HEK293 (cell line): ENCODE measurements at regions not wholly inside any gene's neighbourhood (a gene's known extent, or its start where the extent isn't known, plus 50 kb on each side); places are given as distances from the start of the nearest gene placed in this dataset.

Source experiments
- CTCF ChIP-seq: fragments of 450-650 bp; formaldehyde crosslinking; IDR thresholded peaks from 2 replicates; pipeline ENCODE4 v1.5.1; 2016; ENCODE audit warnings: missing biosample characterization, missing genetic modification characterization
- GLI2 ChIP-seq: fragments of 450-650 bp; formaldehyde crosslinking; IDR thresholded peaks from 2 replicates; pipeline ENCODE4; 2017; ENCODE audit warnings: missing biosample characterization, missing genetic modification characterization, low read depth, borderline replicate concordance
- GLIS1 ChIP-seq: fragments of 450-650 bp; formaldehyde crosslinking; IDR thresholded peaks from 2 replicates; pipeline ENCODE4 v1.5.1; 2016; ENCODE audit warnings: missing biosample characterization, missing genetic modification characterization
- HIC1 ChIP-seq: fragments of 450-650 bp; formaldehyde crosslinking; IDR thresholded peaks from 2 replicates; pipeline ENCODE4 v1.5.1; 2016; ENCODE audit warnings: missing biosample characterization, missing genetic modification characterization
- KLF10 ChIP-seq: fragments of 450-650 bp; IDR thresholded peaks from 2 replicates; pipeline ENCODE4 v1.5.1; 2018; ENCODE audit warnings: missing biosample characterization, mild to moderate bottlenecking, missing genetic modification characterization
- MYNN ChIP-seq: fragments of 450-650 bp; formaldehyde crosslinking; IDR thresholded peaks from 2 replicates; pipeline ENCODE4 v1.5.1; 2016; ENCODE audit warnings: missing biosample characterization, missing genetic modification characterization, borderline replicate concordance
- PRDM4 ChIP-seq: fragments of 450-650 bp; formaldehyde crosslinking; IDR thresholded peaks from 2 replicates; pipeline ENCODE4 v1.5.1; 2017; ENCODE audit warnings: missing biosample characterization, missing genetic modification characterization
- YY1 ChIP-seq: fragments of 450-650 bp; formaldehyde crosslinking; IDR thresholded peaks from 2 replicates; pipeline ENCODE4 v1.5.1; 2018; ENCODE audit warnings: missing biosample characterization, missing genetic modification characterization
- ZBTB17 ChIP-seq: fragments of 450-650 bp; formaldehyde crosslinking; IDR thresholded peaks from 2 replicates; pipeline ENCODE4 v1.5.1; 2016; ENCODE audit warnings: missing biosample characterization, missing genetic modification characterization
- ZBTB26 ChIP-seq: fragments of 450-650 bp; formaldehyde crosslinking; optimal IDR thresholded peaks from 2 replicates; pipeline ENCODE3; 2016; ENCODE audit warnings: missing biosample characterization, mild to moderate bottlenecking, missing genetic modification characterization
- ZFP41 ChIP-seq: fragments of 450-650 bp; formaldehyde crosslinking; IDR thresholded peaks from 2 replicates; pipeline ENCODE4 v1.5.1; 2016; ENCODE audit warnings: missing biosample characterization, missing genetic modification characterization, borderline replicate concordance
- ZNF148 ChIP-seq: fragments of 450-650 bp; formaldehyde crosslinking; IDR thresholded peaks from 2 replicates; pipeline ENCODE4 v1.5.0; 2017; ENCODE audit warnings: missing biosample characterization, missing genetic modification characterization, borderline replicate concordance
- ZNF302 ChIP-seq: fragments of 450-650 bp; formaldehyde crosslinking; IDR thresholded peaks from 2 replicates; pipeline ENCODE4 v1.5.1; 2016; ENCODE audit warnings: missing biosample characterization, missing genetic modification characterization, low read depth
- ZNF341 ChIP-seq: fragments of 450-650 bp; formaldehyde crosslinking; IDR thresholded peaks from 2 replicates; pipeline ENCODE4; 2016; ENCODE audit warnings: low read depth, missing biosample characterization, missing genetic modification characterization
- ZNF394 ChIP-seq: fragments of 450-650 bp; formaldehyde crosslinking; IDR thresholded peaks from 2 replicates; pipeline ENCODE4 v1.5.1; 2016; ENCODE audit warnings: missing biosample characterization, missing genetic modification characterization, mild to moderate bottlenecking, moderate library complexity, borderline replicate concordance
- ZNF423 ChIP-seq: fragments of 450-650 bp; formaldehyde crosslinking; IDR thresholded peaks from 2 replicates; pipeline ENCODE4 v1.5.1; 2016; ENCODE audit warnings: missing biosample characterization, missing genetic modification characterization
- ZNF544 ChIP-seq: fragments of 450-650 bp; formaldehyde crosslinking; IDR thresholded peaks from 2 replicates; pipeline ENCODE4 v1.5.0; 2017; ENCODE audit warnings: missing biosample characterization, missing genetic modification characterization
- ZNF621 ChIP-seq: fragments of 450-650 bp; formaldehyde crosslinking; IDR thresholded peaks from 2 replicates; pipeline ENCODE4 v1.5.1; 2017; ENCODE audit warnings: missing biosample characterization, missing genetic modification characterization
- ZNF639 ChIP-seq: fragments of 450-650 bp; formaldehyde crosslinking; IDR thresholded peaks from 2 replicates; pipeline ENCODE4 v1.5.1; 2016; ENCODE audit warnings: missing biosample characterization, missing genetic modification characterization
- ZNF701 ChIP-seq: fragments of 450-650 bp; formaldehyde crosslinking; IDR thresholded peaks from 2 replicates; pipeline ENCODE4 v1.5.1; 2016; ENCODE audit warnings: missing biosample characterization, missing genetic modification characterization
- ZNF707 ChIP-seq: fragments of 450-650 bp; formaldehyde crosslinking; IDR thresholded peaks from 2 replicates; pipeline ENCODE4 v1.5.1; 2016; ENCODE audit warnings: missing biosample characterization, missing genetic modification characterization
- ZNF785 ChIP-seq: fragments of 450-650 bp; formaldehyde crosslinking; IDR thresholded peaks from 2 replicates; pipeline ENCODE4 v1.5.1; 2016; ENCODE audit warnings: missing biosample characterization, missing genetic modification characterization
- ZSCAN23 ChIP-seq: fragments of 450-650 bp; formaldehyde crosslinking; IDR thresholded peaks from 2 replicates; pipeline ENCODE4 v1.5.1; 2016; ENCODE audit warnings: missing biosample characterization, missing genetic modification characterization
- TF ChIP-seq, protein P1 (sequence below): fragments of 450-650 bp; formaldehyde crosslinking; IDR thresholded peaks from 2 replicates; pipeline ENCODE4 v1.5.1; 2016; ENCODE audit warnings: missing biosample characterization, missing genetic modification characterization

GRCh38 chr6:27791182-27791943 lies 120.8 kb downstream of the OR2B2 start (continued):
- TF ChIP-seq ZFP41 (tag by site-specific recombination) (no peak), ZNF639 (peak; percentile 76; the same call in 1 of the 2 replicates), ZBTB17 (tag by site-specific recombination) (peak; percentile 71; the same call in 1 of the 2 replicates), GLI2 (tag by site-specific recombination) (no peak), HIC1 (tag by site-specific recombination) (no peak), YY1 (tag by site-specific recombination) (no peak), ZNF423 (tag by site-specific recombination) (no peak), ZBTB26 (tag by site-specific recombination) (no peak), ZNF148 (tag by site-specific recombination) (no peak), ZNF302 (tag by site-specific recombination) (no peak), ZSCAN23 (no peak), ZNF707 (tag by site-specific recombination) (no peak), GLIS1 (tag by site-specific recombination) (peak; percentile 7; the same call in 1 of the 2 replicates), ZNF341 (tag by site-specific recombination) (no peak), PRDM4 (tag by site-specific recombination) (peak; percentile 77; the same call in 1 of the 2 replicates), CTCF (tag by site-specific recombination) (no peak), ZNF701 (tag by site-specific recombination) (no peak), ZNF544 (tag by site-specific recombination) (no peak), ZNF394 (tag by site-specific recombination) (peak; percentile 51; the same call in 1 of the 2 replicates), ZNF621 (tag by site-specific recombination) (no peak), ZNF785 (no peak), KLF10 (tag by site-specific recombination) (peak; percentile 51), MYNN (tag by site-specific recombination) (no peak)
- TF ChIP-seq, protein P1, sequence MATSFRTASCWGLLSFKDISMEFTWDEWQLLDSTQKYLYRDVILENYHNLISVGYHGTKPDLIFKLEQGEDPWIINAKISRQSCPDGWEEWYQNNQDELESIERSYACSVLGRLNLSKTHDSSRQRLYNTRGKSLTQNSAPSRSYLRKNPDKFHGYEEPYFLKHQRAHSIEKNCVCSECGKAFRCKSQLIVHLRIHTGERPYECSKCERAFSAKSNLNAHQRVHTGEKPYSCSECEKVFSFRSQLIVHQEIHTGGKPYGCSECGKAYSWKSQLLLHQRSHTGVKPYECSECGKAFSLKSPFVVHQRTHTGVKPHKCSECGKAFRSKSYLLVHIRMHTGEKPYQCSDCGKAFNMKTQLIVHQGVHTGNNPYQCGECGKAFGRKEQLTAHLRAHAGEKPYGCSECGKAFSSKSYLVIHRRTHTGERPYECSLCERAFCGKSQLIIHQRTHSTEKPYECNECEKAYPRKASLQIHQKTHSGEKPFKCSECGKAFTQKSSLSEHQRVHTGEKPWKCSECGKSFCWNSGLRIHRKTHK (tag by site-specific recombination), result no peak
